Peyer's patch (tissue), 4 donors: ENCODE measurements at regions not wholly inside any gene's neighbourhood (a gene's known extent, or its start where the extent isn't known, plus 50 kb on each side); places are given as distances from the start of the nearest gene placed in this dataset.
"Not testable (repeated sequence)": the region's sequence is repeated elsewhere in the genome, so short reads cannot be mapped to it uniquely, and the experiment has no call there.

Experiments used
- POLR2A ChIP-seq, 2 donors: fragments of 450-650 bp; IDR thresholded peaks; one replicate each; pipeline ENCODE4 v1.5.1; 2017; ENCODE audit warnings: antibody characterized with exemption in 2 of 2, mild to moderate bottlenecking in 2 of 2, moderate library complexity in 2 of 2
- TF ChIP-seq, protein P1 (sequence below), 6 experiments: fragments of 450-650 bp in 4 of 6; fragments of 200-600 bp in 2 of 6; sonication (generic) in 1 of 6; IDR thresholded peaks; one replicate each; pipeline ENCODE4 v1.5.1; 2017 to 2019; ENCODE audit warnings: antibody characterized with exemption in 6 of 6, mild to moderate bottlenecking in 3 of 6, moderate library complexity in 1 of 6

DNA sequence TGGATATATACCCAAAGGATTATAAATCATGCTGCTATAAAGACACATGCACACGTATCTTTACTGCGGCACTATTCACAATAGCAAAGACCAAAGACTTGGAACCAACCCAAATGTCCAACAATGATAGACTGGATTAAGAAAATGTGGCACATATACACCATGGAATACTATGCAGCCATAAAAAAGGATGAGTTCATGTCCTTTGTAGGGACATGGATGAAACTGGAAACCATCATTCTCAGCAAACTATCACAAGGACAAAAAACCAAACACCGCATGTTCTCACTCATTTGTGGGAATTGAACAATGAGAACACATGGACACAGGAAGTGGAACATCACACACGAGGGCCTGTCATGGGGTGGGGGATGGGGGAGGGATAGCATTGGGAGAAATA, 96.5 kb downstream of the BRMS1L start:
- TF ChIP-seq POLR2A (IDR thresholded peaks at IDR 0.05) = not testable (repeated sequence)
- TF ChIP-seq, protein P1, sequence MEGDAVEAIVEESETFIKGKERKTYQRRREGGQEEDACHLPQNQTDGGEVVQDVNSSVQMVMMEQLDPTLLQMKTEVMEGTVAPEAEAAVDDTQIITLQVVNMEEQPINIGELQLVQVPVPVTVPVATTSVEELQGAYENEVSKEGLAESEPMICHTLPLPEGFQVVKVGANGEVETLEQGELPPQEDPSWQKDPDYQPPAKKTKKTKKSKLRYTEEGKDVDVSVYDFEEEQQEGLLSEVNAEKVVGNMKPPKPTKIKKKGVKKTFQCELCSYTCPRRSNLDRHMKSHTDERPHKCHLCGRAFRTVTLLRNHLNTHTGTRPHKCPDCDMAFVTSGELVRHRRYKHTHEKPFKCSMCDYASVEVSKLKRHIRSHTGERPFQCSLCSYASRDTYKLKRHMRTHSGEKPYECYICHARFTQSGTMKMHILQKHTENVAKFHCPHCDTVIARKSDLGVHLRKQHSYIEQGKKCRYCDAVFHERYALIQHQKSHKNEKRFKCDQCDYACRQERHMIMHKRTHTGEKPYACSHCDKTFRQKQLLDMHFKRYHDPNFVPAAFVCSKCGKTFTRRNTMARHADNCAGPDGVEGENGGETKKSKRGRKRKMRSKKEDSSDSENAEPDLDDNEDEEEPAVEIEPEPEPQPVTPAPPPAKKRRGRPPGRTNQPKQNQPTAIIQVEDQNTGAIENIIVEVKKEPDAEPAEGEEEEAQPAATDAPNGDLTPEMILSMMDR (IDR thresholded peaks at IDR 0.05) = not testable (repeated sequence)
